Fibroblast of lung (primary cell): ENCODE measurements at regions not wholly inside any gene's neighbourhood (a gene's known extent, or its start where the extent isn't known, plus 50 kb on each side); places are given as distances from the start of the nearest gene placed in this dataset.
"Not testable (repeated sequence)": the region's sequence is repeated elsewhere in the genome, so short reads cannot be mapped to it uniquely, and the experiment has no call there.

Experiments
- DNase-seq, 2 donors: peaks; one replicate each; pipeline versions ENCODE4 v3.0.0 to v3.0.0-alpha.2; 2010; ENCODE audit warnings: low read depth in 2 of 2
- H2AFZ ChIP-seq: 2 replicates; pipeline ENCODE4 v1.5.1; 2012; ENCODE audit warnings: low read length, control low read depth, inconsistent platforms
- H3K27ac ChIP-seq: 2 replicates; pipeline ENCODE4 v1.5.1; 2011; ENCODE audit warnings: low read length, control low read depth; ENCODE audit not compliant: insufficient read depth
- H3K27me3 ChIP-seq: 2 replicates; pipeline ENCODE4 v1.5.1; 2011; ENCODE audit warnings: mild to moderate bottlenecking, low read length; ENCODE audit not compliant: control insufficient read depth, insufficient read depth
- H3K36me3 ChIP-seq: 2 replicates; pipeline ENCODE4 v1.5.1; 2011; ENCODE audit warnings: low read length; ENCODE audit not compliant: control insufficient read depth, insufficient read depth
- H3K4me1 ChIP-seq: 2 replicates; pipeline ENCODE4 v1.5.1; 2011; ENCODE audit warnings: low read length; ENCODE audit not compliant: control insufficient read depth, insufficient read depth; ENCODE audit errors: extremely low read depth
- H3K4me2 ChIP-seq: 2 replicates; pipeline ENCODE4 v1.5.1; 2011; ENCODE audit warnings: low read length, control low read depth; ENCODE audit not compliant: insufficient read depth; ENCODE audit errors: extremely low read depth
- H3K4me3 ChIP-seq, 4 experiments: fragments of 200-600 bp in 1 of 4; sonication (generic) in 1 of 4; replicated peaks in 1 of 4; 2 replicates each; pipeline ENCODE4 v1.5.1; 2011 to 2016; ENCODE audit warnings: low read length in 4 of 4, low read depth in 3 of 4, mild to moderate bottlenecking in 3 of 4, control low read depth in 2 of 4, inconsistent platforms in 1 of 4, mixed read lengths in 1 of 4; ENCODE audit not compliant: insufficient read depth in 1 of 4; ENCODE audit errors: control extremely low read depth in 1 of 4
- H3K79me2 ChIP-seq: 2 replicates; pipeline ENCODE4 v1.5.1; 2012; ENCODE audit warnings: mild to moderate bottlenecking, low read length, inconsistent platforms; ENCODE audit not compliant: control insufficient read depth, insufficient read depth
- H3K9ac ChIP-seq: 2 replicates; pipeline ENCODE4 v1.5.1; 2011; ENCODE audit warnings: mild to moderate bottlenecking, low read length, control low read depth; ENCODE audit not compliant: insufficient read depth
- H3K9me3 ChIP-seq: 2 replicates; pipeline ENCODE4 v1.5.1; 2012; ENCODE audit warnings: low read depth, low read length; ENCODE audit not compliant: control insufficient read depth, insufficient read depth
- H4K20me1 ChIP-seq: 2 replicates; pipeline ENCODE4 v1.5.1; 2011; ENCODE audit warnings: low read length; ENCODE audit not compliant: control insufficient read depth, insufficient read depth; ENCODE audit errors: extremely low read depth
- EZH2 ChIP-seq: IDR thresholded peaks from 2 replicates; pipeline ENCODE4 v1.5.1; 2012; ENCODE audit warnings: low read length, control low read depth, mild to moderate bottlenecking; ENCODE audit errors: missing control alignments
- TF ChIP-seq, protein P1 (sequence below), 2 donors: IDR thresholded peaks in 1 of 2; conservative IDR thresholded peaks in 1 of 2; 1 replicate in 1 of 2; 2 replicates in 1 of 2; pipeline ENCODE4 v1.5.1; 2011 to 2012; ENCODE audit warnings: low read length in 2 of 2, control low read depth in 1 of 2, inconsistent platforms in 1 of 2, low read depth in 1 of 2, mild to moderate bottlenecking in 1 of 2

DNA sequence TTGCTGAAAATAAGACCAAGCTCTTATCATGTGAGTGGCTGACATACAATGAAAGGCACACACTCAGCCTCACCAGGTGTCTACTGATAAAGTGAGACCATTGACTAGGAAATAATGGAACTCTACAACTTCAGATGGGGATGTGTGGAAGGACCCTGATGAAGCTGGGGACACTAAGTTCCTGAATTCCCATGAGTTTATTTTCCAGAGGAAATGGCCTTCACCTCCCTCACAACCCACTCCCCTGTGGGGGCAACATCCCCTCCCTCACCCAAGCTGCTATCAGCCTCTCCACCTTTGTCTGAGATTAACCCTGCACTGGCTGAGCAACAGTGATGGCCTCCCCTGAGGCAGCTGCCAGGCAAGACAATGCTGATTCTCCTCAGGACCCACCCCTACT is 55.2 kb upstream of the SMARCAD1 start:
- Histone ChIP-seq H3K4me1 (no peaks in the 10 kb centered on the region), H3K27ac (no peak overlapping the region), H3K4me2 (no peak overlapping the region), H2AFZ (no peak overlapping the region), H3K9me3 (no peaks in the 10 kb centered on the region), H3K27me3 (no peaks in the 10 kb centered on the region), H3K79me2 (no peaks in the 10 kb centered on the region), H4K20me1 (no peaks in the 10 kb centered on the region), H3K4me3 (no peak overlapping the region), H3K9ac (no peak overlapping the region), H3K36me3 (no peaks in the 10 kb centered on the region)
- no peak for DNase-seq
- TF ChIP-seq EZH2 = no peak
- TF ChIP-seq, protein P1, sequence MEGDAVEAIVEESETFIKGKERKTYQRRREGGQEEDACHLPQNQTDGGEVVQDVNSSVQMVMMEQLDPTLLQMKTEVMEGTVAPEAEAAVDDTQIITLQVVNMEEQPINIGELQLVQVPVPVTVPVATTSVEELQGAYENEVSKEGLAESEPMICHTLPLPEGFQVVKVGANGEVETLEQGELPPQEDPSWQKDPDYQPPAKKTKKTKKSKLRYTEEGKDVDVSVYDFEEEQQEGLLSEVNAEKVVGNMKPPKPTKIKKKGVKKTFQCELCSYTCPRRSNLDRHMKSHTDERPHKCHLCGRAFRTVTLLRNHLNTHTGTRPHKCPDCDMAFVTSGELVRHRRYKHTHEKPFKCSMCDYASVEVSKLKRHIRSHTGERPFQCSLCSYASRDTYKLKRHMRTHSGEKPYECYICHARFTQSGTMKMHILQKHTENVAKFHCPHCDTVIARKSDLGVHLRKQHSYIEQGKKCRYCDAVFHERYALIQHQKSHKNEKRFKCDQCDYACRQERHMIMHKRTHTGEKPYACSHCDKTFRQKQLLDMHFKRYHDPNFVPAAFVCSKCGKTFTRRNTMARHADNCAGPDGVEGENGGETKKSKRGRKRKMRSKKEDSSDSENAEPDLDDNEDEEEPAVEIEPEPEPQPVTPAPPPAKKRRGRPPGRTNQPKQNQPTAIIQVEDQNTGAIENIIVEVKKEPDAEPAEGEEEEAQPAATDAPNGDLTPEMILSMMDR (conservative IDR thresholded peaks at IDR 0.05 in 1 of 2, IDR thresholded peaks at IDR 0.05 in 1 of 2; ENCODE audit: low read depth in 1 of 2, low read length in 2 of 2) = no peak

DNA sequence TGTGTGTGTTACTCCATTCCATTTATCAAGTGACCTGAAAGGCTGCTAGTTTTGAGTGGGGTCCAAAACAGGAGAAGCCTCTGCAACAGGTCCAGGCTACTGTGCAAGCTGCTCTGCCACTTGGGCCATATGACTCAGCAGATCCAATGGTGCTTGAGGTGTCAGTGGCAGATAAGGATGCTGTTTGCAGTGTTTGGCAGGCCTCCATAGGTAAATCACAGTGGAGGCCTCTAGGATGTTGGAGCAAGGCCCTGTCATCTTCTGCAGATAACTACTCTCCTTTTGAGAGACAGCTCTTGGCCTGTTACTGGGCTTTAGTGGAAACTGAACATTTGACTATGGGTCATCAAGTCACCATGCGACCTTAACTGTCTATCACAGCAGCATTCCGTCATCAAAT is 52.3 kb upstream of the SMARCAD1 start:
- H3K4me1 ChIP-seq, H3K27me3 ChIP-seq, H3K9ac ChIP-seq, H3K79me2 ChIP-seq, H3K4me2 ChIP-seq, DNase-seq, H3K9me3 ChIP-seq, H4K20me1 ChIP-seq, H3K4me3 ChIP-seq, H3K27ac ChIP-seq, H2AFZ ChIP-seq, H3K36me3 ChIP-seq: not testable (repeated sequence)

DNA sequence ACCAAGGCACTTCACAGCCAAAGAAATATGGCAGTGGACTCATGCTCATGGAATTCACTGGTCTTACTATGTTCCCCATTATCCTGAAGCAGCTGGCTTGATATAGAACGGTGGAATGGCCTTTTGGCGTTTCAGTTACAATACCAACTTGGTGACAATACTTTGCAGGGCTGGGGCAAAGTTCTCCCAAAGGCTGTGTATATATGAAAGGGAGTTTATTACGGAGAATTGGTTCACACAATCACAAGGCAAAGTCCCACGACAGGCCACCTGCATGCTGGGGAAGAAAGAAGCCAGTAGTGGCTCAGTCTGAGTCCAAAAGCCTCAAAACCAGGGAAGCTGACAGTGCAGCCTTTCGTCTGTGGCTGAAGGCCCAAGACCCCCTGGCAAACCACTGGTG is 50.8 kb upstream of the SMARCAD1 start:
- no peaks in the 10 kb centered on the region for H3K4me1 ChIP-seq
- H2AFZ ChIP-seq = no peak overlapping the region
- no peak overlapping the region for H3K9ac ChIP-seq
- H3K4me3 ChIP-seq = no peak overlapping the region
- H3K9me3 ChIP-seq = no peaks in the 10 kb centered on the region
- no peak overlapping the region for H3K27ac ChIP-seq
- H3K27me3 ChIP-seq = no peaks in the 10 kb centered on the region
- no peaks in the 10 kb centered on the region for H3K79me2 ChIP-seq
- H3K36me3 ChIP-seq = no peaks in the 10 kb centered on the region
- H4K20me1 ChIP-seq = no peaks in the 10 kb centered on the region
- no peak for TF ChIP-seq EZH2
- TF ChIP-seq, protein P1 (conservative IDR thresholded peaks at IDR 0.05 in 1 of 2, IDR thresholded peaks at IDR 0.05 in 1 of 2; ENCODE audit: low read depth in 1 of 2, low read length in 2 of 2) = no peak
- H3K4me2 ChIP-seq = no peak overlapping the region
- DNase-seq = no peak
